ENCODE measurements at regions not wholly inside any gene's neighbourhood (a gene's known extent, or its start where the extent isn't known, plus 50 kb on each side); places are given as distances from the start of the nearest gene placed in this dataset.

GRCh38 chr18:43596105-43596712, 318.9 kb upstream of the SYT4 start:
- Histone ChIP-seq H3K27ac (ENCODE audit: low read depth, low read length) (no peak overlapping the region), H3K9ac (ENCODE audit: low read depth, low read length) (no peak overlapping the region), H3K9me3 (ENCODE audit: insufficient read depth, low read depth, low read length) (no peaks in the 10 kb centered on the region), H3K27me3 (ENCODE audit: insufficient read depth, low read length) (no peaks in the 10 kb centered on the region), H3K4me3 (ENCODE audit: low read length) (no peak overlapping the region), H3K36me3 (ENCODE audit: insufficient read depth, low read length) (no peaks in the 10 kb centered on the region), H3K4me1 (ENCODE audit: insufficient read depth, low read length) (no peaks in the 10 kb centered on the region)
- 89% methylated on average over 2 of the region's 3 CpGs for WGBS

DNA sequence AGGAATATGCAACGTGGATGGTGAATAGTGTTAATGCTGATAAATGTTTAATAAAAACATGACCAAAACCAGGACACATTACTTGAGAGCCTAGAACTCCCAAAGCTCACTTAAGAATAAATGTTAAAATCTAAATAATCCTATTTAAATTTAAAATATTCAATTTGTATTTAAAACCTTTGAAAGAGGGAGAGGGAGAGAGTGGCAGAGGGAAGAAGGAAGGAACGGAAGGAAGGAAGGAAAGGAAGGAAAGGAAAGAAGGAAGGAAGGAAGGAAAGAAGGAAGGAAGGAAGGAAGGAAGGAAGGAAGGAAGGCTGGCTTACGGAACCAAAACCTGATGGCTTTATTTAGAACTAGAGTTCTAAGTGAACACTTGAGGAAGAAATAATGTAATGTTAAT, 324.1 kb upstream of the SYT4 start:
- Histone ChIP-seq H3K4me1 (ENCODE audit: insufficient read depth, low read length) (no peaks in the 10 kb centered on the region), H3K27me3 (ENCODE audit: insufficient read depth, low read length) (no peaks in the 10 kb centered on the region), H3K4me3 (ENCODE audit: low read length) (no peak overlapping the region), H3K9me3 (ENCODE audit: insufficient read depth, low read depth, low read length) (peaks cover 5% of the 10 kb centered on the region), H3K9ac (ENCODE audit: low read depth, low read length) (no peak overlapping the region), H3K36me3 (ENCODE audit: insufficient read depth, low read length) (no peaks in the 10 kb centered on the region), H3K27ac (ENCODE audit: low read depth, low read length) (no peak overlapping the region)
- WGBS = 89% methylated on average over 3 of the region's 3 CpGs

DNA sequence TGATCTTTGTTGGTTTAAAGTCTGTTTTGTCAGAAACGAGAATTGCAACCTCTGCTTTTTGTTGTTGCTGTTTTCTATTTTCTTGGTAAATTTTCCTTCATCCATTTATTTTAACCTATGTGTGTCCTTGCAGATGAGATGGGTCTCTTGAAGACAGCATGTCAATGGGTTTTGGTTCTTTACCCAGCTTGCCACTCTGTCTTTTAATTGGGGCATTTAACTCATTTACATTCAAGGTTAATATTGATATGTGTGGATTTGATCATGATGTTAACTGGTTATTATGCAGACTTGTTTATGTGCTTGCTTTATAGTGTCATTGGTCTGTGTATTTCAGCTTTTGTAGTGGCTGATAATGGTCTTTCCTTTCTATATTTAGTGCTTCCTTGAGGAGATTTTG, 327.9 kb upstream of the SYT4 start:
- no peak overlapping the region for H3K27ac ChIP-seq (ENCODE audit: low read depth, low read length)
- peaks cover 5% of the 10 kb centered on the region for H3K9me3 ChIP-seq (ENCODE audit: insufficient read depth, low read depth, low read length)
- no peaks in the 10 kb centered on the region for H3K36me3 ChIP-seq (ENCODE audit: insufficient read depth, low read length)
- H3K9ac ChIP-seq (ENCODE audit: low read depth, low read length) = no peak overlapping the region
- no peaks in the 10 kb centered on the region for H3K27me3 ChIP-seq (ENCODE audit: insufficient read depth, low read length)
- 71% methylated on average over 1 of the region's 1 CpG for WGBS
- H3K4me1 ChIP-seq (ENCODE audit: insufficient read depth, low read length) = no peaks in the 10 kb centered on the region
- no peak overlapping the region for H3K4me3 ChIP-seq (ENCODE audit: low read length)

DNA sequence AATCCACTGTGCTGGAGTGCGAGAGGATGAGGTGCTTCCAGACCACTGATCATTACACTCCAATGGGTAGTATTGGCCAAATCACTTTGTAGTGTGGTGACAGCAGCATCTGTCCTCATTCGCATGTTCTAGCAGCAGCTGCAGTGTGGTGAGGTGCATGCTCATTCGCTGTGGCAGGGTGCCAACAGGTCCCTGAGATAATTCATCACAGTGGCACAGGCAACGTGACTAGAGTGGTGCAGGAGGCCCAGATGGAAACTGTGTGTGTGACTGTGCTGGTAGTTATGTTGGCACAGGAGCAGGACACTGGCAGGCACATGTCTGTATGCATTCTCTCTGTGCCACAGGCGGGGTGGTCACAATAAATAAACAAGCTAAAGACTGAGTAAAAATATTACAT, 329.5 kb upstream of the SYT4 start:
- no peak overlapping the region for H3K9ac ChIP-seq (ENCODE audit: low read depth, low read length)
- H3K36me3 ChIP-seq (ENCODE audit: insufficient read depth, low read length) = no peaks in the 10 kb centered on the region
- no peaks in the 10 kb centered on the region for H3K4me1 ChIP-seq (ENCODE audit: insufficient read depth, low read length)
- no peak overlapping the region for H3K4me3 ChIP-seq (ENCODE audit: low read length)
- WGBS = 91% methylated on average over 4 of the region's 5 CpGs
- H3K27me3 ChIP-seq (ENCODE audit: insufficient read depth, low read length) = no peaks in the 10 kb centered on the region
- H3K9me3 ChIP-seq (ENCODE audit: insufficient read depth, low read depth, low read length) = peaks cover 5% of the 10 kb centered on the region
- no peak overlapping the region for H3K27ac ChIP-seq (ENCODE audit: low read depth, low read length)

GRCh38 chr18:43620936-43621335, 343.6 kb upstream of the SYT4 start:
- no peak overlapping the region for H3K4me3 ChIP-seq (ENCODE audit: low read length)
- no peaks in the 10 kb centered on the region for H3K36me3 ChIP-seq (ENCODE audit: insufficient read depth, low read length)
- no peak overlapping the region for H3K27ac ChIP-seq (ENCODE audit: low read depth, low read length)
- no peaks in the 10 kb centered on the region for H3K4me1 ChIP-seq (ENCODE audit: insufficient read depth, low read length)
- no peaks in the 10 kb centered on the region for H3K9me3 ChIP-seq (ENCODE audit: insufficient read depth, low read depth, low read length)
- 14% methylated on average over 1 of the region's 2 CpGs for WGBS
- H3K27me3 ChIP-seq (ENCODE audit: insufficient read depth, low read length) = no peaks in the 10 kb centered on the region
- H3K9ac ChIP-seq (ENCODE audit: low read depth, low read length) = no peak overlapping the region

DNA sequence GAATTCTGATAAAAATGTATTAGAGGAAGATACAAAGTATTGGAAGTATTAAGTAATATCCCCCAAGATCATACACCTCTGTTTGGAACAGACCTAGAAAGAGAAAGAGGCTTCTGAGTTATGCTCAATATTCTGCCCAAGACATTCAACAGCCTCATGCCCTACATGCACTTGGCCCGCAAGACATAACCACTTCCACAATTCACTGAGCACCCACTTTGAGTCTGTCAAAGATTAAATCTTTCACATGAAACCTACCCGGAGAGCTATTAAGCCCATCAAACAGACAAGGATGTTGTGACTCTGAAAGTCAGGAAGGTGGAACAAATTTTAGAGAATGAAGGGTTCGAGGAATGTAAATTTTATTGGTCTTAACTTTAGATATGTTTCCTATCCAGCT, 344.7 kb upstream of the SYT4 start:
- H3K27ac ChIP-seq (ENCODE audit: low read depth, low read length) = no peak overlapping the region
- H3K4me1 ChIP-seq (ENCODE audit: insufficient read depth, low read length) = no peaks in the 10 kb centered on the region
- H3K36me3 ChIP-seq (ENCODE audit: insufficient read depth, low read length) = no peaks in the 10 kb centered on the region
- no peak overlapping the region for H3K4me3 ChIP-seq (ENCODE audit: low read length)
- H3K9me3 ChIP-seq (ENCODE audit: insufficient read depth, low read depth, low read length) = no peaks in the 10 kb centered on the region
- 87% methylated on average over 3 of the region's 3 CpGs for WGBS
- no peak overlapping the region for H3K9ac ChIP-seq (ENCODE audit: low read depth, low read length)
- H3K27me3 ChIP-seq (ENCODE audit: insufficient read depth, low read length) = no peaks in the 10 kb centered on the region

- no peak overlapping the region for H3K4me3 ChIP-seq (ENCODE audit: low read length)
Measured at GRCh38 chr18:43625582-43625981, 348.3 kb upstream of the SYT4 start.

DNA sequence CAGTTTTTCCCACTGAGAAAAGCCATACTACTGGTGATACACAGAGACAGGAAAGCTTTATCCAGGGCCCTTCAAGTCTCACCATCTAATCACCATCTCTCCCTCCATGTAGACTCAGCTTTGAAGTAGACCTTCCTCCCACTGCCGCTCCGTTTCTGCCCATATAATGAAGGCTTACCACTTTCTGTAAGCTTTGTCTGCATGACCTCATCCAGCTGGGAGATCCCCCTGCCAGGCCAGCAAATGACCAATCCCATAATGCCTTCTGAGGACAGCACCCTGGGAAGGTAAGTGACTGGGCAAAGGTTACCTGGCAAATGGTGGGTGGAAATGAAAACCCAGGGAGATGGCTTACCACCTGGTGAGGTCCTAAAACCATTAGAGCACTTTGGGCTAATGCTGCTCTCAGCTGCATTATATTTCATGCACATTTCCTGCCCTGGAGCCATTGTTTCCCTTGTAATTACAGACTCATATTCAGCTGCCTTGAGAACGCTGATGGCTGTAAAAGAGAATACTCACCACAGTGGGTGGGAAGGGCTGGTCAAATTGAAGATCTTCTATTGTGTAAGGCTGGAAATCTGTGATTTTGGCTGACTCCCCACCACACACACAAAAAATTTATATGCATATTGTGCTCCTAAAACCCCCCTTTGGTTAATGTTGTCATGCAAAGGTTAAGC, 350.7 kb upstream of the SYT4 start:
- Histone ChIP-seq H3K4me3 (ENCODE audit: low read length) (no peak overlapping the region), H3K27me3 (ENCODE audit: insufficient read depth, low read length) (no peaks in the 10 kb centered on the region), H3K9ac (ENCODE audit: low read depth, low read length) (no peak overlapping the region), H3K36me3 (ENCODE audit: insufficient read depth, low read length) (no peaks in the 10 kb centered on the region), H3K9me3 (ENCODE audit: insufficient read depth, low read depth, low read length) (no peaks in the 10 kb centered on the region), H3K27ac (ENCODE audit: low read depth, low read length) (no peak overlapping the region), H3K4me1 (ENCODE audit: insufficient read depth, low read length) (no peaks in the 10 kb centered on the region)
- 77% methylated on average over 3 of the region's 3 CpGs for WGBS

More at GRCh38 chr18:43625582-43625981, 348.3 kb upstream of the SYT4 start:
- Histone ChIP-seq H3K36me3 (ENCODE audit: insufficient read depth, low read length) (no peaks in the 10 kb centered on the region), H3K9ac (ENCODE audit: low read depth, low read length) (no peak overlapping the region), H3K27ac (ENCODE audit: low read depth, low read length) (no peak overlapping the region), H3K9me3 (ENCODE audit: insufficient read depth, low read depth, low read length) (no peaks in the 10 kb centered on the region), H3K27me3 (ENCODE audit: insufficient read depth, low read length) (no peaks in the 10 kb centered on the region), H3K4me1 (ENCODE audit: insufficient read depth, low read length) (no peaks in the 10 kb centered on the region)
- 91% methylated on average over 1 of the region's 1 CpG for WGBS

- Histone ChIP-seq H3K36me3 (ENCODE audit: insufficient read depth, low read length) (no peaks in the 10 kb centered on the region), H3K4me1 (ENCODE audit: insufficient read depth, low read length) (no peaks in the 10 kb centered on the region), H3K9ac (ENCODE audit: low read depth, low read length) (no peak overlapping the region), H3K9me3 (ENCODE audit: insufficient read depth, low read depth, low read length) (no peaks in the 10 kb centered on the region), H3K4me3 (ENCODE audit: low read length) (no peak overlapping the region), H3K27me3 (ENCODE audit: insufficient read depth, low read length) (no peaks in the 10 kb centered on the region), H3K27ac (ENCODE audit: low read depth, low read length) (no peak overlapping the region)
- 88% methylated on average over 2 of the region's 2 CpGs for WGBS
Measured at GRCh38 chr18:43634994-43635393, 357.7 kb upstream of the SYT4 start.

DNA sequence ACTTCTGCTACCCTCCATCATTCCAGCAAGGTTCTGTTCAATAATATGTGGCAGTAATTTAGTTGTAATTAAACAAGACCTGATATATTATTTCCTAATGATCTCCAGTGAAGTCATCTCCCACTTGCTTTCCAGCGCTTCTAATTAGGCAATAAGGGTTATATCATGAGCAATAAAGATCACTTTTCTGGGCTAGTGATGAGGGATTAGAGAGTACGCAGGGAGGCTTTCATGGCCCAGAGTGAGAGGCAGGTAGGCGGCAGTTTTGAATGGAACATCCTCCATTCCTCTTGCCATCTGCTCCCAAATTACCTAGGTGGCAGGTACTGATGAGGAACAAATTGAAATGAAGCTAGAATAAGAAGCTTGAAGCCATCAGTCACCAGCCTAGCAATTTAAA, 358.1 kb upstream of the SYT4 start:
- H3K4me3 ChIP-seq (ENCODE audit: low read length) = no peak overlapping the region
- no peaks in the 10 kb centered on the region for H3K4me1 ChIP-seq (ENCODE audit: insufficient read depth, low read length)
- H3K9me3 ChIP-seq (ENCODE audit: insufficient read depth, low read depth, low read length) = no peaks in the 10 kb centered on the region; the same call in 1 of the 2 replicates
- 94% methylated on average over 3 of the region's 3 CpGs for WGBS
- no peak overlapping the region for H3K9ac ChIP-seq (ENCODE audit: low read depth, low read length)
- no peaks in the 10 kb centered on the region for H3K27me3 ChIP-seq (ENCODE audit: insufficient read depth, low read length)
- H3K27ac ChIP-seq (ENCODE audit: low read depth, low read length) = no peak overlapping the region
- no peaks in the 10 kb centered on the region for H3K36me3 ChIP-seq (ENCODE audit: insufficient read depth, low read length)

DNA sequence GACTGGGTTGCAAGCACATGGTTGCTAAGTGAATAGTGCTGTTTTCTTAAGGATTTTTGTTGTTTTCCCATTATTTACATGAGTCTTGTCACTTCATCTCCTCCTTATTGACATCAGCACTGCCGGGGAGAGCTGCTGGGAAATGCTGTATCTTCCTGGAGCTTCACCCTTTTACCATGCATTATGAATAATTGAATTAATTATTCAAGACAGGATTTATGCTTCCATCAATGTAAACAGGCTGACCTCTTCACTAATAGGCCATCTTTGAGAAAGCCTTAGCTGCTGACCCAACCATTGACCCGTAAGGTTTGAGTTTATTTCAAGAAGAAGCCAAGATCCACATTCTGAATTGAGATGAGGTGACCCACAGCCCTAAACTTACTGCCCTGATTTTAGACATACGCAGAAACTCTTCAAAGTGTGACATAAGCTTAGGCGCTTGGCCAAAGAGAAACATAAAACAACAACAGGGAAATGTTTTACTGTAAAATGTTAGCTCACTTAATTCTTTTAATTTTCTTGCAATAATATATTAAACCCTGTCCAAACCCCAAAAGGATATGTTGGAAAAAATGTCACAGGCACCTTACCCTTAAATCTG, 365.5 kb upstream of the SYT4 start:
- Histone ChIP-seq H3K4me1 (ENCODE audit: insufficient read depth, low read length) (no peaks in the 10 kb centered on the region), H3K4me3 (ENCODE audit: low read length) (no peak overlapping the region), H3K9ac (ENCODE audit: low read depth, low read length) (no peak overlapping the region), H3K9me3 (ENCODE audit: insufficient read depth, low read depth, low read length) (no peaks in the 10 kb centered on the region; the same call in 1 of the 2 replicates), H3K27ac (ENCODE audit: low read depth, low read length) (no peak overlapping the region), H3K27me3 (ENCODE audit: insufficient read depth, low read length) (no peaks in the 10 kb centered on the region), H3K36me3 (ENCODE audit: insufficient read depth, low read length) (no peaks in the 10 kb centered on the region)
- 98% methylated on average over 4 of the region's 4 CpGs for WGBS

All from HUES64 (cell line).